A549 (cell line): ENCODE measurements at regions not wholly inside any gene's neighbourhood (a gene's known extent, or its start where the extent isn't known, plus 50 kb on each side); places are given as distances from the start of the nearest gene placed in this dataset.

Experiments used
- ATAC-seq, 2 experiments: fragments of 200-7000 bp in 1 of 2; fragments of >200 bp in 1 of 2; cut with Nextera tagmentation in 1 of 2; cut with Tn5 transposase in 1 of 2; 3 replicates each; pipeline versions ENCODE4 v1.8.0 to v1.9.1; 2018 to 2020; ENCODE audit warnings: mild to moderate bottlenecking in 1 of 2, moderate library complexity in 1 of 2
- CTCF ChIA-PET: fragments of 300-600 bp; sonication (Branson Sonifier 250); formaldehyde crosslinking; extraction: SDS; loops from one replicate; lab custom pipeline; 2021; ENCODE audit warnings: antibody characterized with exemption, inconsistent platforms; lab: Yijun Ruan, JAX
- POLR2A ChIA-PET: fragments of 350-600 bp; formaldehyde crosslinking; extraction: SDS; loops from one replicate; lab custom pipeline; 2021; ENCODE audit warnings: antibody characterized with exemption, inconsistent platforms; lab: Yijun Ruan, JAX
- DNase-seq, 2 experiments: peaks; one replicate each; pipeline versions ENCODE4 v3.0.0 to v3.0.0-alpha.2; 2011 to 2016; ENCODE audit warnings: low read depth in 1 of 2, low spot score in 1 of 2
- FAIRE-seq: peaks from 2 replicates; lab custom pipeline; 2011; peaks lifted over from hg19 to GRCh38; lab: Jason Lieb, UNC
- H3K27ac ChIP-seq, 2 experiments: fragments of >200 bp; sonication (Bioruptor Twin); formaldehyde crosslinking; 3 replicates each; pipeline ENCODE4 v1.5.1; 2016 to 2017
- H3K4me1 ChIP-seq: fragments of >200 bp; sonication (Bioruptor Twin); formaldehyde crosslinking; 3 replicates; pipeline ENCODE4 v1.6.1; 2016
- H3K4me2 ChIP-seq: fragments of >200 bp; sonication (Bioruptor Twin); formaldehyde crosslinking; 3 replicates; pipeline ENCODE4 v1.6.1; 2016
- H3K4me3 ChIP-seq: fragments of >200 bp; sonication (Bioruptor Twin); formaldehyde crosslinking; 3 replicates; pipeline ENCODE4 v1.5.1; 2016
- H3K9me3 ChIP-seq: fragments of >200 bp; sonication (Bioruptor Twin); formaldehyde crosslinking; 3 replicates; pipeline ENCODE4 v1.6.1; 2016
- ATOH8 ChIP-seq: fragments of 250-450 bp; sonication (Bioruptor Pico); IDR thresholded peaks from 2 replicates; pipeline ENCODE4 v1.5.0; 2020; ENCODE audit warnings: low read depth, mild to moderate bottlenecking, moderate library complexity
- CTCF ChIP-seq: fragments of >200 bp; sonication (Bioruptor Twin); formaldehyde crosslinking; IDR thresholded peaks from 3 replicates; pipeline ENCODE4 v1.5.1; 2016
- E2F6 ChIP-seq: IDR thresholded peaks from 2 replicates; pipeline ENCODE4 v1.6.1; 2012; ENCODE audit warnings: low read depth, borderline replicate concordance
- EHF ChIP-seq: fragments of 250-450 bp; sonication (Bioruptor Pico); IDR thresholded peaks from 2 replicates; pipeline ENCODE4 v1.5.0; 2020; ENCODE audit warnings: mild to moderate bottlenecking
- ELK1 ChIP-seq: fragments of 150-350 bp; IDR thresholded peaks from 2 replicates; pipeline ENCODE4 v1.6.1; 2014; ENCODE audit warnings: low read depth, mild to moderate bottlenecking, low read length
- GATA3 ChIP-seq: IDR thresholded peaks from 2 replicates; pipeline ENCODE4 v1.6.1; 2012; ENCODE audit warnings: borderline replicate concordance
- HES2 ChIP-seq: fragments of >200 bp; sonication (Bioruptor Twin); formaldehyde crosslinking; IDR thresholded peaks from 2 replicates; pipeline ENCODE4 v1.6.1; 2016
- HOXA7 ChIP-seq: fragments of 250-450 bp; sonication (Bioruptor Pico); IDR thresholded peaks from 2 replicates; pipeline ENCODE4 v1.5.0; 2020; ENCODE audit warnings: mild to moderate bottlenecking, moderate library complexity
- HOXB5 ChIP-seq: fragments of 250-450 bp; sonication (Bioruptor Pico); IDR thresholded peaks from 2 replicates; pipeline ENCODE4 v1.5.0; 2020; ENCODE audit warnings: mild to moderate bottlenecking, moderate library complexity
- KDM1A ChIP-seq: fragments of 200-600 bp; sonication (generic); IDR thresholded peaks from 2 replicates; pipeline ENCODE4 v1.6.1; 2016; ENCODE audit warnings: low read depth, mild to moderate bottlenecking
- MAFK ChIP-seq: fragments of 450-650 bp; IDR thresholded peaks from 2 replicates; pipeline ENCODE4 v1.6.1; 2014; ENCODE audit not compliant: partially characterized antibody
- MAX ChIP-seq: IDR thresholded peaks from 2 replicates; pipeline ENCODE4 v1.6.1; 2012
- MAZ ChIP-seq: fragments of 150-350 bp; IDR thresholded peaks from 2 replicates; pipeline ENCODE4 v1.6.1; 2014; ENCODE audit warnings: antibody characterized with exemption, low read depth, low read length, borderline replicate concordance
- NPAS2 ChIP-seq: fragments of 250-450 bp; sonication (Bioruptor Pico); IDR thresholded peaks from 2 replicates; pipeline ENCODE4 v1.8.0; 2022; ENCODE audit warnings: mild to moderate bottlenecking, moderate library complexity, borderline replicate concordance
- PHF8 ChIP-seq: fragments of 200-600 bp; sonication (generic); IDR thresholded peaks from 2 replicates; pipeline ENCODE4 v1.6.1; 2016; ENCODE audit warnings: low read depth, mild to moderate bottlenecking, antibody characterized with exemption, moderate library complexity, borderline replicate concordance
- POLR2AphosphoS2 ChIP-seq: conservative IDR thresholded peaks from 2 replicates; pipeline ENCODE4 v1.6.1; 2012; ENCODE audit warnings: low read length, improper control_type of control experiment, inconsistent platforms
- RARB ChIP-seq: fragments of 250-450 bp; sonication (Bioruptor Pico); IDR thresholded peaks from 2 replicates; pipeline ENCODE4 v1.8.0; 2021; ENCODE audit warnings: mild to moderate bottlenecking, moderate library complexity
- RCOR1 ChIP-seq: fragments of 150-350 bp; IDR thresholded peaks from 2 replicates; pipeline ENCODE4 v1.6.1; 2014; ENCODE audit warnings: antibody characterized with exemption, low read length, low read depth
- RFX5 ChIP-seq: fragments of 450-650 bp; IDR thresholded peaks from 2 replicates; pipeline ENCODE4 v1.7.1; 2014; ENCODE audit warnings: antibody characterized with exemption, mild to moderate bottlenecking, moderate library complexity
- RNF2 ChIP-seq: fragments of 200-600 bp; sonication (generic); IDR thresholded peaks from 2 replicates; pipeline ENCODE4 v1.6.1; 2016; ENCODE audit warnings: low read depth, mild to moderate bottlenecking, antibody characterized with exemption, moderate library complexity, borderline replicate concordance
- SMC3 ChIP-seq: fragments of >200 bp; sonication (Bioruptor Twin); formaldehyde crosslinking; IDR thresholded peaks from 3 replicates; pipeline ENCODE4 v1.6.1; 2018; ENCODE audit warnings: inconsistent platforms
- SREBF2 ChIP-seq: fragments of 450-650 bp; IDR thresholded peaks from 2 replicates; pipeline ENCODE4 v1.6.1; 2014; ENCODE audit warnings: mild to moderate bottlenecking, moderate library complexity
- TFCP2L1 ChIP-seq: fragments of 250-450 bp; sonication (Bioruptor Pico); IDR thresholded peaks from 2 replicates; pipeline ENCODE4 v1.5.0; 2021; ENCODE audit warnings: mild to moderate bottlenecking
- TP53 ChIP-seq: fragments of 250-450 bp; sonication (Bioruptor Pico); IDR thresholded peaks from 2 replicates; pipeline ENCODE4 v1.5.0; 2021; ENCODE audit warnings: mild to moderate bottlenecking, moderate library complexity
- USF2 ChIP-seq: fragments of 450-650 bp; IDR thresholded peaks from 2 replicates; pipeline ENCODE4 v1.6.1; 2014; ENCODE audit warnings: antibody characterized with exemption
- ZC3H11A ChIP-seq: fragments of 450-650 bp; IDR thresholded peaks from 2 replicates; pipeline ENCODE4 v1.6.1; 2014; ENCODE audit warnings: antibody characterized with exemption, mild to moderate bottlenecking
- ZFP36 ChIP-seq: fragments of 450-650 bp; IDR thresholded peaks from 2 replicates; pipeline ENCODE4 v1.6.1; 2014; ENCODE audit warnings: borderline replicate concordance; ENCODE audit not compliant: partially characterized antibody
- WGBS: methylation state at CpG from one replicate; pipeline ENCODE4 v1.1.6; 2017; ENCODE audit errors: missing lambda C conversion rate; 5-methylcytosine and 5-hydroxymethylcytosine counted together

- 0% methylated on average over 2 of the region's 2 CpGs for WGBS
- POLR2A ChIA-PET: no interaction called here
- no peaks in the 10 kb centered on the region for H3K9me3 ChIP-seq
- H3K4me2 ChIP-seq: no peak overlapping the region
- H3K27ac ChIP-seq: no peak overlapping the region
- CTCF ChIA-PET: no interaction called here
- no peaks in the 10 kb centered on the region for H3K4me1 ChIP-seq
- FAIRE-seq (no peak), DNase-seq (no peak)
- no peak for TF ChIP-seq TP53 (CRISPR knock-in tag)
- TF ChIP-seq, all 56 proteins: peak for 0
- ATAC-seq: no peak
- H3K4me3 ChIP-seq: no peak overlapping the region
These were observed 252.8 kb upstream of the MMS22L start for GRCh38 chr6:97535800-97536199.

- Histone ChIP-seq H3K4me3 (no peak overlapping the region), H3K9me3 (no peaks in the 10 kb centered on the region), H3K4me1 (no peaks in the 10 kb centered on the region), H3K4me2 (no peak overlapping the region), H3K27ac (no peak overlapping the region)
- WGBS: 5% methylated on average over 1 of the region's 1 CpG
- DNase-seq (no peak), ATAC-seq (no peak), FAIRE-seq (no peak)
- CTCF ChIA-PET: no interaction called here
- TF ChIP-seq ZFP36: no peak
- no peak for TF ChIP-seq USF2
- no peak for TF ChIP-seq GATA3
- TF ChIP-seq RCOR1: no peak
- no peak for TF ChIP-seq KDM1A
- TF ChIP-seq SREBF2: no peak
- POLR2A ChIA-PET: no interaction called here
These were observed 265.3 kb upstream of the MMS22L start for GRCh38 chr6:97548354-97548753.

GRCh38 chr6:97557355-97557754 lies 274.3 kb upstream of the MMS22L start:
- FAIRE-seq: no peak
- H3K9me3 ChIP-seq: no peaks in the 10 kb centered on the region
- CTCF ChIA-PET: no interaction called here
- no peak overlapping the region for H3K4me3 ChIP-seq
- POLR2A ChIA-PET: no interaction called here
- 0% methylated on average over 1 of the region's 1 CpG for WGBS
- DNase-seq: no peak
- H3K4me2 ChIP-seq: no peak overlapping the region
- no peaks in the 10 kb centered on the region for H3K4me1 ChIP-seq
- TF ChIP-seq TFCP2L1 (CRISPR knock-in tag): no peak
- no peak for TF ChIP-seq POLR2AphosphoS2
- no peak for TF ChIP-seq PHF8
- TF ChIP-seq NPAS2 (CRISPR knock-in tag): no peak
- TF ChIP-seq MAFK: no peak
- TF ChIP-seq MAZ: no peak
- no peak for TF ChIP-seq MAX
- no peak for TF ChIP-seq ZC3H11A
- no peak for TF ChIP-seq HES2
- TF ChIP-seq SMC3: no peak
- no peak for TF ChIP-seq RFX5
- TF ChIP-seq ATOH8: no peak
- TF ChIP-seq ELK1: no peak
- TF ChIP-seq HOXB5 (CRISPR knock-in tag): no peak
- no peak for TF ChIP-seq RNF2
- no peak for TF ChIP-seq HOXA7 (CRISPR knock-in tag)
- no peak for TF ChIP-seq E2F6
- no peak for TF ChIP-seq RARB
- TF ChIP-seq EHF (CRISPR knock-in tag): no peak
- no peak for TF ChIP-seq CTCF
- no peak overlapping the region for H3K27ac ChIP-seq
- no peak for ATAC-seq
